ENCODE measurements at regions not wholly inside any gene's neighbourhood (a gene's known extent, or its start where the extent isn't known, plus 50 kb on each side); places are given as distances from the start of the nearest gene placed in this dataset.

- SMC1A ChIA-PET (ENCODE audit: uncharacterized antibody, unreplicated experiment): interaction anchor here (0.7 to 3.6 kb wide), 6 partner anchors 12 to 393 kb away, joined by 3 to 14 read pairs (median 4); no protein-coding TSS in a partner anchor
- H3K79me2 ChIP-seq (ENCODE audit: control insufficient read depth, insufficient read depth, low read length): no peaks in the 10 kb centered on the region
- no peaks in the 10 kb centered on the region for H3K27me3 ChIP-seq (replicated peaks in 1 of 2; ENCODE audit: control insufficient read depth in 2 of 2, insufficient read depth in 2 of 2, low read length in 1 of 2)
- POLR2A ChIA-PET: no interaction called here
- no peak overlapping the region for H3K4me3 ChIP-seq
- WGBS (ENCODE audit: insufficient coverage, insufficient replicate concordance, low lambda C conversion rate, missing lambda C conversion rate): 31% methylated on average over 4 of the region's 4 CpGs
- no peak overlapping the region for H3K4me2 ChIP-seq (ENCODE audit: control insufficient read depth, insufficient read depth)
- no peaks in the 10 kb centered on the region for H3K36me3 ChIP-seq (ENCODE audit: control insufficient read depth in 2 of 2, insufficient read depth in 2 of 2, low read length in 1 of 2)
- no peak overlapping the region for H3K27ac ChIP-seq (ENCODE audit: control insufficient read depth, insufficient read depth)
- no TSS peak for BruUV-seq (replicated peaks)
- no peak for DNase-seq (ENCODE audit: low read depth, low spot score)
- H3K9me3 ChIP-seq (replicated peaks; ENCODE audit: control insufficient read depth, insufficient read depth, low read length): no peaks in the 10 kb centered on the region
- no peak for ATAC-seq
- no peak for TF ChIP-seq NFYA (IDR thresholded peaks at IDR 0.05; ENCODE audit: borderline replicate concordance, low read depth, low read length)
- TF ChIP-seq CEBPB (IDR thresholded peaks at IDR 0.05; ENCODE audit: borderline replicate concordance in 1 of 2, low read depth in 2 of 2, low read length in 2 of 2): no peak
- no peak for TF ChIP-seq RBBP5 (conservative IDR thresholded peaks at IDR 0.05)
- TF ChIP-seq NRF1 (conservative IDR thresholded peaks at IDR 0.05; ENCODE audit: low read depth, low read length): no peak
- no peak for TF ChIP-seq SIN3A (IDR thresholded peaks at IDR 0.05; ENCODE audit: low read depth, low read length)
- no peak for TF ChIP-seq RFX5 (IDR thresholded peaks at IDR 0.05; ENCODE audit: low read depth, low read length)
- no peak for TF ChIP-seq IRF3 (IDR thresholded peaks at IDR 0.05)
- no peak for TF ChIP-seq DPF2 (IDR thresholded peaks at IDR 0.05)
- no peak for TF ChIP-seq BRCA1 (IDR thresholded peaks at IDR 0.05; ENCODE audit: low read depth, low read length)
- no peak for TF ChIP-seq PKNOX1 (IDR thresholded peaks at IDR 0.05)
- no peak for TF ChIP-seq SP1 (IDR thresholded peaks at IDR 0.05; ENCODE audit: low read depth, low read length)
- TF ChIP-seq ZNF622 (IDR thresholded peaks at IDR 0.05): no peak
- no peak for TF ChIP-seq WRNIP1 (IDR thresholded peaks at IDR 0.05; ENCODE audit: borderline replicate concordance, low read depth, low read length)
- TF ChIP-seq TCF12 (IDR thresholded peaks at IDR 0.05; ENCODE audit: low read depth, low read length): no peak
- TF ChIP-seq ZBED1 (IDR thresholded peaks at IDR 0.05; ENCODE audit: borderline replicate concordance): no peak
- no peak for TF ChIP-seq HDAC2 (IDR thresholded peaks at IDR 0.05)
- no peak for TF ChIP-seq SPI1 (IDR thresholded peaks at IDR 0.05; ENCODE audit: borderline replicate concordance, insufficient read depth, low read depth, low read length)
- no peak for TF ChIP-seq ZNF274 (IDR thresholded peaks at IDR 0.05; ENCODE audit: insufficient read depth, insufficient read length)
- no peak for TF ChIP-seq MXI1 (IDR thresholded peaks at IDR 0.05; ENCODE audit: low read depth, low read length)
- no peak for TF ChIP-seq REST (IDR thresholded peaks at IDR 0.05; ENCODE audit: low read depth, low read length)
- no peaks in the 10 kb centered on the region for H4K20me1 ChIP-seq (ENCODE audit: control insufficient read depth, insufficient read depth)
- intact Hi-C loops (cut with micrococcal nuclease; ENCODE audit: unreplicated experiment): no loop called here
- in situ Hi-C loops (cut with MboI): no loop called here
- H3K9ac ChIP-seq (ENCODE audit: control insufficient read depth, insufficient read depth, low read length): no peak overlapping the region
- H3K4me1 ChIP-seq (ENCODE audit: control insufficient read depth, insufficient read depth, low read length): no peaks in the 10 kb centered on the region
- H2AFZ ChIP-seq (ENCODE audit: control insufficient read depth, low read depth, low read length): no peak overlapping the region
- FAIRE-seq: peak; percentile 84
- RAD21 ChIA-PET (ENCODE audit: unreplicated experiment): interaction anchor here (1.2 to 2.4 kb wide), 3 partner anchors 14 to 223 kb away, joined by 4 to 7 read pairs (median 6); no protein-coding TSS in a partner anchor
- CTCF ChIA-PET: interaction anchor here (1.4 to 5.9 kb wide), 4 partner anchors 11 to 353 kb away, joined by 3 to 21 read pairs (median 8); no protein-coding TSS in a partner anchor
These were observed 251.5 kb downstream of the PTPRC start for GRCh38 chr1:198890214-198890930.
